ENCODE measurements at regions not wholly inside any gene's neighbourhood (a gene's known extent, or its start where the extent isn't known, plus 50 kb on each side); places are given as distances from the start of the nearest gene placed in this dataset.

DNA sequence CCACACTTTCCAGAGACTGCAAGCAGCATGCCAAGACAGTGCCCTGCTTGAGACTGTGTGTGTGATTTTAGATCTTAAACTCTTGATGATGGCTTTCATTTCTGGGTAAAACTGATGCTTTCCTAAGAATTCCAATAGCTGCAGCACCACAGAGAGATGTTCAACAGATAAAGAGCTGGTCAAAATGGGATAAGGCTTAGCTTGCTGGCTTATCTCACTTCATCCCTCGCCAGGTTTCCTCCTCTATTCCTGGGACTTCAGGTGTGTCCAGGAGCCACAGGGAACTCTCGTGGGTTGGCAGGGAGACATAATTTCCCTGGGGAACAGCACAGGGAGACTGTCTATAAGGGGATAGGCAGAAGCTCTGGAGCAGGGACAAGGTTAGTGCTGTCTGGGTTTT lies 137.3 kb downstream of the KCTD15 start:
- intact Hi-C loops (cut with DNase I) = loop anchor here (5.0 kb wide), 1 partner anchor 322 kb away; no protein-coding TSS in a partner anchor
- DNase-seq (ENCODE audit: low spot score) (no peak), ATAC-seq (no peak)

DNA sequence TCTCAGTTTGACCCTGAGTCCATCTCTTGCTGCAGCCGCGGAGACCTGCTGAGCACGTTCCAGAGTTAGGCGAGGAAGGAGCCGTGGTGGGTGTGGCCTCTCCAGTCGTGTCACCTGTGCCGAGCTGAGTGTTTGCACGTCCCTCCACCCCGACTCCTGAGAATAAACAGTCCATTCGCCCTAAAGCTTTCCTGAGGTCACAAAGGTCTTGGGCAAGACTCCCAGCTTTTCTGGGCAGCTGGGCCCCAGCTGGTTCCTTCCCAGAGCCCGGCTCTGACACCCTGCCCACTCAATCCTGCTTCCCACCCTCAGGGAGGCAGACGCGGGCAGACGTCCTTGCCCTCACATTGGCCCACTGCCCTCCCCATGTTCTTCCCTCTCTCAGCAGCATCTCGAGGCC lies 142.2 kb downstream of the KCTD15 start:
- DNase-seq (ENCODE audit: low spot score) (no peak), ATAC-seq (no peak)
- intact Hi-C loops (cut with DNase I) = no loop called here

DNA sequence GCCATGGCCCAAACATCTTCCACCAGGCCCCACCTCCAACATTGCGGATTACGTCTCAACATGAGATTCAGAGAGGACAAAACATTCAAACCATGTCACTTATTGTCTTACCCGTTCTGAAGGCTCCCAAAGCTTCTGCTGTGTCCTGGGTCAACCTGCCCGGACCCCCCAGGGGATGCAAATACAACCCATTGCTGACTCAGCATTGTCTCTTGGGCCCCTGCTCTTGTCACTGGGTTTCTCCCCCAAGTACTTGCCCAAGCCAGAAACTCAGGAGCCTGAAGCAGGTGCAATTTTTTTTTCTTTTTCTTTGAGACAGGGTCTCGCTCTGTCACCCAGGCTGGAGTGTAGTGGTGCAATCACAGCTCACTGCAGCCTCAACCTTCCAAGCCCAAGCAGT lies 144.5 kb downstream of the KCTD15 start:
- intact Hi-C loops (cut with DNase I) = no loop called here
- no peak for DNase-seq (ENCODE audit: low spot score)
- ATAC-seq = no peak

DNA sequence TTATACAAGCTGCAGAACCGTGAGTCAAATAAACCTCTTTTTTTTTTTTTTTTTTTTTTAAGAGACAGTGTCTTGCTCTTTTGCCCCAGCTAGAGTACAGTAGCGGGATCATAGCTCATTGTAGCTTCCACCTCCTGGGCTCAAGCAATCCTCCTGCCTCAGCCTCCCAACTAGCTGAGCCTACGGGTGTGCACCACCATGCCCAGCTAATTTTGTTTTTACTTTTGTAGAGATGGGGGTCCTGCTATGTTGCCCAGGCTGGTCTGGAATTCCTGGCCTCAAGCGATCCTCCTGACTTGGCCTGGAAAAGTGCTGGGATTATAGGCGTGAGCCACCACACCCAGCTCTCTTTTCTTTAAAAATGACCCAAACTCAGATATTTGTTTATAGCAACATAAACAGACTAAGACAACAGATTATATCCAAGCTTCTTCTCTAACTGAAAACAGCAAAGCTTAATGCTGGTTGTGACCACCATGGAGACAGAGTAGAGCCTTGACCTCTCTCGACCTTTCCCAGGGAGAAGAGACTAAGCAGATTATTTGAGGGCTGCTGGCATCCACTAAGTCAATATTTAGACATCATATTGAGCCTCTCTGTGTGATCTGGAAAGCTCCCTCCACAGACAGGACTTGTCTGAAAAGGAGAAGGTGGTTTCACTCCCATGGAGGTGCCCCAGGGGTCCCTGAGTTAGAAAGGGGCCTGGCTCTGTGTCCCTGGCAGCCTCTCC lies 150.0 kb downstream of the KCTD15 start:
- no peak for ATAC-seq
- no peak for DNase-seq (ENCODE audit: low spot score)
- intact Hi-C loops (cut with DNase I) = no loop called here

DNA sequence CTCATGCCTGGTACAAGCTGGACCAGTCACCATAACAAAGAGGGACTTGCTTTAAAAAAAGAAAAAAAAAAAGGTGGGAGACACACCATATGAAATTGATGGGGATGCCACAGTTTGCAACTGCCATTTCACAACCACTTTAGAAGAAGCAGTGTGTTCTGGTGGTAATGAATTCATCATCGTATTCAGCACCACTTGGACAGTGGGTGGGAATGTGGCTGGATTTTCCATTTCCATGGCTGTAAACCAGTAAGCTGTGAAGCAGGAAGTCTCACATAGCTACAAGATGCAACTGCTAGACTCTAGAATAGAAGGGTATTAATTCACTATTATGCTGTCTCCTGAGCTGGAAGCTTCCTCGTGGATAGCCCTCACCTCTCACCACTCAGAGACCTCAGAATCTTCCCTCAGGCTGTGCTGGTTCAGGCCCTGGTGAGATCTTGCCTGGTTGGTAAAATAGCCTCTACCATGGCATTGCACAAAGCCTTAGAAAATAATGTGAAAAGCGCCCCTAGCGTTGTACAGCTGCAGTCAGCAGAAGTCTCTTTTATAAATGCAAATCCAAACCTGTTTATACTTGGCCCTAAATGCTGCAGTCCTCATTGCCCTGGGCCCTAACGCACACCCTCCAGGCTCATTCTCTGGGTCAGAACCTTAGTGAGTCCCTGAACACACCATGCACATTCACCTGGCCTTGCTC lies 150.7 kb downstream of the KCTD15 start:
- DNase-seq (ENCODE audit: low spot score) (no peak), ATAC-seq (no peak)
- intact Hi-C loops (cut with DNase I) = no loop called here

DNA sequence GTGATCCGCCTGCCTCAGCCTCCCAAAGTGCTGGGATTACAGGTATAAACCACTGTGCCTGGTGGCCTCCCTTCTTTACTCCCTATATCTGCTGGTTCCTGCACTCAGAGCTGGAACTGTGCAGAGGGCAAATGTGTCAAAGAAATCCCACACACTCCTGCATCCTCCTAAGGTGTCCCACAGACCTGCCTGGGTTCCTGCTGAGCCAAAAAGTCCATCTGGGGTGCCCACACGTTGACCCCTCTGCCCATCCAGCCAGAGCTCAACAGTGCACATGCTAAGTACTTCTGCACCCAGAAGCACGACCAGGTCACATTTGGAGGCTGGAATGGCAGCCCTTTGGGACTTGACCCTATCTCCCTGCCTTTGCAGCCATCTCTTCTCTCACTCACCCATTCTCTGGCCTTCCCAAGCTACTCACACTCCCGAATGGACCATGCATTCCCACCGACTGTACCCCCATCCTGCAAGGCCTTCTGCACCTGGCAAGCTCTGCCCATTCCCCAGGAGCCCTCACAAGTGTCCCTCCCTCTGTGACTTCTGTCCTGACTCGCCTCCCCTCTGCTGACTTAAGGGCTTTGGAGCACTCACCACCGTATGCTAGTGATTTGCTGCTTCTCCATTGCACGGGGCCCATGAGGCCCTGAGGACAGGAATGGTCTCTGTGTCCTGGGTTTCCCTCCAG lies 152.1 kb downstream of the KCTD15 start:
- ATAC-seq = no peak
- no peak for DNase-seq (ENCODE audit: low spot score)
- intact Hi-C loops (cut with DNase I) = no loop called here

DNA sequence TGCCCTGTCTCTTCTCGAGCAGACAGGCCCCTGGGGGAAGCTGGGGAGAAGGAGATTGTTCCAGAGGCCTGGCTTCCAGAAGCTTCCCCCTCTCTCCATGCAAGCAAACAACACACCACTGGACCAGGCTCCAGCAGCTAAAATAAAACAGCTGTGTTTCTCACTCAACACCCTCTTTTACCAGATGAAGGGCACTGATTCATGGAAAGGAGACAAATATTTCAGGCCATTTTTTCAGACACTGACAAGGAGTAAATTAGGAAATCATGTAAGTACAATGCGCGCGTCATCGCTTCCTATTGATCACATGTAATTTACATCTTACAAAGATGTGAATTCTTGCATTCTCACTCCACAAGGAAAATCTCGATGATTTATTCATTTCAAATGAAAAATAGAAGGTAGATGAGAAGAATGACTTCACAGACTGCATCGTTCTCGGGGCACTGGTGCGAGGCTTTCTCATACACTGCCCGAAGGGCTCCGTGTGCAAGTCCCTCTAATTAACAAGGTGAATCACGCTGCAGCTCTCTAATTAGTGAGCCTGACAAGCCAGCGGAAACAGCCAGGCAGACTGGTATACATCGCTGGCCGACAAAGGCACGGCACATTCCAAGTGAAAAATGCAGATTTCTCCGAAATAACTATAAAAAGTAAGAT lies 153.6 kb downstream of the KCTD15 start:
- intact Hi-C loops (cut with DNase I) = no loop called here
- DNase-seq (ENCODE audit: low spot score) (no peak), ATAC-seq (no peak)

DNA sequence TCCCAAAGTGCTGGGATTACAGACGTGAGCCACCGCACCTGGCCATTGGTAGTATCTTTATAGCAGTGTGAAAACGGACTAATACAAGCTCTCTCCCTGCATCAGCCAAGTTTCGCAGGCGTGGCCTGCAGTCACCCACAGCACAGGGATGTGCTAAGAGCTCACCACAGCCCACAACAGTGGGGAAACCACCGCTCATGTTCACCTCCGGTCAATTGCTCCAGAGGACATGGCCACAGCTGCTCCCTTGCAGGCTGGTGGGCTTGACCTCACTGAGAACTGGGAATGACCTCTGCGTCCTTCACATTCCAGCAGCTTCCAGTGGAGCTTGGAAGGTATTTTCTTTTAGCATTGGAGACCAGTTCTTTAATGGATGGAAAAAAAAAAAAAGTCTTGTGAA lies 156.4 kb downstream of the KCTD15 start:
- ATAC-seq (no peak), DNase-seq (ENCODE audit: low spot score) (no peak)
- intact Hi-C loops (cut with DNase I) = no loop called here

DNA sequence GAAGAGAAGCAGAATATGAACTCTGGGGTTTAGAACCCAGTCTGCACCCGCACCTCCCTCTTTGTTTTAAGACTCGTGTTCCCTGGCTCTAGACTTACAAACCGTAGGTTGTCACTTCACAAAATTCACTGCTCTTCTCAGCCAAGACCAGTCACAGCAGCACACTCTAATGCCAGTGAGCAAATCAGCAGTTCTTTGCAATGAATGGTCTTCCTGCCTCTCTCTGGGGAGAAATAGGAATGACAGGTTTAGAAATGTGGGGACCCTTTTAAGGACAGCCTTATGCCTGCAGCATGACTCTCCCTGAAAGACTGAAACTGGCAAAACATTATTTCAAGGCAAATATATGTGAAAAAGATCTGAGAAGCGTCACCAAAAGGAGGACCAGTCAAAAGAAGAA lies 156.9 kb downstream of the KCTD15 start:
- ATAC-seq = no peak
- intact Hi-C loops (cut with DNase I) = no loop called here
- DNase-seq (ENCODE audit: low spot score) = no peak

DNA sequence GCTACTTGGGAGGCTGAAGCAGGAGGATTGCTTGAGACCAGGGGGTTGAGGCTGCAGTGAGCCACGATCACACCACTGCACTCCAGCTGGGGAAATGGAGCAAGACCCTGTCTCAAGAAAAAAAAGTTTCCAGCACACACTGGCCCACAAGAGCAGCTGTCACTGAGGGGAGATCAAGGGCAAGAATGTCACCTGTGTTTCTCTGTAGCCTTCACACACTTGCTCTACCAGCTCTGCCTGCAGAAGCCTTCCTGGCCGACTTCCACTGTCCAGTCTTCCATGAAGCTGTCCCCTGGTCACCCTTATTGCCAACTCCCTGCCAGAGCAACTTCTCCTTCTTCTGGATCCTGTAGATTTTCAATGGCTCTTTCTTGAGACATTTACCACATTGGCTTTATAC lies 158.0 kb downstream of the KCTD15 start:
- no peak for ATAC-seq
- intact Hi-C loops (cut with DNase I) = no loop called here
- no peak for DNase-seq (ENCODE audit: low spot score)

DNA sequence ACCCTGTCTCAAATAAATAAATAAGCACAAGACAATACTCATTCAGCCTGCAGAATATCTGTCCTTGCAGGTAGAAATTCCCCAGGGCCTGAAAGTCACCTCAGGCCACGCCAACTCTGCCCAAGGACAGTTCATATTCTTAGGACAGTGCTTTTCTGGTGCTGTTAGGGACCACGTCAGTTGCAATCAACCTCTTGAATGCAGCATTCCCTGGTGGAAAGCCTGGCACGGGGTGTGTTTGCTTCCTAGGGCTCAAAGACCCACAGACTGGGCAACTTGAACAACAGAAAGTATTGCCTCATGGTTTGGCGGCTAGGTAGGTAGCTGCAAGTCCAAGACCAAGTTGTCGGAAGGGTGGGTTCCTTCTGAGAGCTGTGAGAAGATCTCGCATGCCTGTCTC lies 160.3 kb downstream of the KCTD15 start:
- intact Hi-C loops (cut with DNase I) = no loop called here

DNA sequence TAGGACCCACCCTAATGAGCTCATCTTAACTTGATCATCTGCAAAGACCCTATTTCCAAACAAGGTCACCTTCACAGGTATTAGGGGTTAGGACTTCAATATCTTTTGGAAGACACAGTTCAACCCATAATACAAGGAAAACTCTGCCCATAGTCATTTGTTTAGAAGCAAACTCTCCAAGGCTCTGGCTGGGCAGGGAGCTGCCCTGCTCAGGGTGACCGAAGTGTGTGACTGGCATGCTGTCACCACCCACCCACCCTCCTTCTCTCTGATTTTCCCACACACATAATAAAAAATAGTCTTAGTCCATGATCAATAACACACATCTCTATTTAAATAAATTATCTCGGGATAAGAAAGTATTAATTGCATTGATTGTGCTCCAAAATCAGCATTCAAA lies 161.1 kb downstream of the KCTD15 start:
- no peak for ATAC-seq
- no peak for DNase-seq (ENCODE audit: low spot score)
- intact Hi-C loops (cut with DNase I) = no loop called here

More for the DNA sequence above, 160.3 kb downstream of the KCTD15 start:
- no peak for ATAC-seq
- DNase-seq (ENCODE audit: low spot score) = no peak

DNA sequence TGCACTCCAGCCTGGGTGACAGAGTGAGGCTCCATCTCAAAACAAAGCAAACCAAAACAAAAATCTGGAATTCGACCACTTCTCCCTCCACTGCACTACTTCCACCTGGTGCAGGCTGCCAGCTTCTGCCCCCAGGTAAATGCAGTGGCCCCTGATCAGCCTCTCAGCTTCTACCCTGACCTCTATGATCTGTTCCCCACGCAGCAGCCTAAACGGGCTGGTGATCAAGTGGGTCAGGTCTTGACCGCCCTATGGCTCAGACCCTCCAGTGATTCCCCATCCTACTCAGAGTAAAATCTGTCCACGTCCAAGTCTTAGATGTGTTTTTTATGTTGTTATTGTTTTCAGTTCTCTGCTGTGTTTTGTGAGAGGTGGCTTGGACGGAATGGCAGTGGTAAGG lies 163.9 kb downstream of the KCTD15 start:
- intact Hi-C loops (cut with DNase I) = no loop called here
- DNase-seq (ENCODE audit: low spot score) = no peak

DNA sequence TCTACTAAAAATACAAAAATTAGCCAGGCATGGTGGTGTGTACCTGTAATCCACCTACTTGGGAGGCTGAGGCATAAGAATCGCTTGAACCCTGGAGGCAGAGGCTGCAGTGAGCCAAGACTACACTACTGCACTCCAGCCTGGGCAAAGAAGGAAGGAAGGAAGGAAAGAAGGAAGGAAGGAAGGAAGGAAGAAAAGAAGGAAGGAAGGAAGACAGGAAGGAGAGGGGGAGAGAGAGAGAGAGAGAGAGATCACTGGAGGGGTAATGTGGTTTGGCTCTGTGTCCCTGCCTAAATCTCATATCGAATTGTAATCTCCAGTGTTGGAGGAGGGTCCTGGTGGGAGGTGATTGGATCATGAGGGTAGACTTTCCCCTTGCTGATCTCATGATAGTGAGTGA lies 165.5 kb downstream of the KCTD15 start:
- no peak for ATAC-seq
- intact Hi-C loops (cut with DNase I) = no loop called here

More for the DNA sequence above, 163.9 kb downstream of the KCTD15 start:
- ATAC-seq = no peak

DNA sequence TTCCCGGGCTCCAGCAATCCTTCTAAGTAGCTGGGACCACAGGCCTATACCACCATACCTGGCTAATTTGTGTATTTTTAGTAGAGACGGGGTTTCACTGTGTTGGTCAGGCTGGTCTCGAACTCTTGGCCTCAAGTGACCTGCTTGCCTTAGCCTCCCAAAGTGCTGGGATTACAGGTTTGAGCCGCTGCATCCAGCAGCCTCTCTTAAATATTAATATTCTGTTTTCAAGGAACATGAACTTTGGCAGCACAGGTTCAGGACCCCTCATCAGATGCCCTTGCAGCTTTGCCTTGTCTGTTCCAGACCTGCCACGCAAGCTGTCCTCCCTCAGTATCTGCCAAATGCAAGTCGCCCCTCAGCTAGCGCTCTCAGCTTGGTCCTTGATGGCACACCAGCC lies 166.8 kb downstream of the KCTD15 start:
- ATAC-seq (no peak), DNase-seq (ENCODE audit: low spot score) (no peak)
- intact Hi-C loops (cut with DNase I) = no loop called here

More for the DNA sequence above, 165.5 kb downstream of the KCTD15 start:
- DNase-seq (ENCODE audit: low spot score) = no peak

DNA sequence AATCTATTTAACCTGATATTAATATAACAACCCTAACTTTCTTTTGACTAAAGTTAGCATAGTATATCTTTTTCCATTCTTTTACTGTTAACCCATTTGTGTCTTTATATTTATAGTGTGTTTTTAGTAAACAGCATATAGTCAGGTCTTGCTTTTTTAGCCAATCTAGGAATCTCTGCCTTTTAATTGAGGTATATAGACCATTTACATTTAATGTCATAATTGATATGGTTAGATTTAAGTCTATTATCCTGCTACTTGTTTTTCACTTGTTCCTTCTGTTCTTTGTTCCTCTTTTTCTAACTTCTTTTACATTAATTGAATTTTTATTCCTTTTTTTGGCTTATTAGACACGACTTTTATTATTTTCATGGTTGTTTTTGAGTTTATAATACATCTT lies 174.4 kb downstream of the KCTD15 start:
- ATAC-seq (no peak), DNase-seq (ENCODE audit: low spot score) (no peak)
- intact Hi-C loops (cut with DNase I) = no loop called here

DNA sequence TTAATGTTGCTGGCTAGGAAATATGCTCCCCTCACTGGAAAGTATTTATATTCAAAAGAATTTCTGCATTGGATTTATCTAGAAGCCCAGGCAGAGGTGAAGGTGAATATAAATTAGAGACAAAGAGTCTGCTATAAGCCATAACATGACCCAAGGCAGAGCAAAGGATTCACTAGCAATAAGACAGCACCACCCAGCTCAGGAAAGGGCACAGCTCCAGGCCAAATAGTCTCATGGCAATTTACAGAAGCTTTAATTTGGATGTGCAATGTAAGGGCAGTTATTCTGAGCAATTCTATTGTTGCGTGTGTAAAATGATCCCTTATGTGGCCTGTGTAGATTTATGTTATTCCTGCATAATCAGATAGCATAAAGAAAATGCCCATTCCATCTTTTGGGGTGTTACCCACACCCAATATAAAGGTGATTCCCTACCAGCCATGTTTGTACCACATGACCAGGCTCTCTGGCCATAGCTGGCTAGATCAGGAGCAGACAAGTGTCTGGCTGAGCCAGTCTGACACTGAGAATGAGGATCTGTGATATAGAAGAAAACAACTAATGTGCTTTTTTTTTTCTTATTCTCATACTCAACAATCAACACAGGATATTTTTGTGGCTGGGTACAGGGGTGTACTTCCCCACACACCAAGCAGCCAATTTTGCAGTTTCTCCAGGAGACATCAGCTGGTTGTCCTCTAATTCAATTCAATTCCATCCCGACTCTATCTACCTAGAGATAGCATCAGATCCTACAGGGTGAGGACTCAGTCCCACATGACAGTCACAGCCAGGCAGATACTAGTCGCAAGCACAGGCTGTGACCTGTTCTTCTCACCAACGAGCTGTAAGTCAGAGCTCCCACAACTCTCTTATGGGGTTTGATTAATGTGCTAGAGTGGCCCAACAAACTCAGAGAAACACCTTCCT lies 181.4 kb downstream of the KCTD15 start:
- intact Hi-C loops (cut with DNase I) = no loop called here
- DNase-seq (ENCODE audit: low spot score) = no peak
- no peak for ATAC-seq

DNA sequence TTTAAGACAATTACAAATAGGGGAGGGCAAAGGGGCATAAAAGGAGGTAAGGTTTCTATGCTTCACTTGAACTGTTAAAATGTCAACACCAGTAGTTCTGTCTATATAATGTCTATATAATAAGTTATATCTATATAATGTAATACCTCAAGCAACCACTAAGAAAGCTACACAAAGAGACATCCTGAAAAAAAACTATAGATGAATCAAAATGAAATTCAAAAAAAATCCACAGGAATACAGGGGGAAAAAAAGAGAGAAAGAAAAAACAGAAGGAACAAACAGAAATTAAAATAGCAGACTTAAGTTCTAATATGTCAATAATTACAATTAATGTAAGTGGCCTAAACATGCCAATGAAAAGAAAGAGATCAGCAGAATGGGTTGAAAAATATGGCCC lies 186.0 kb downstream of the KCTD15 start:
- no peak for DNase-seq (ENCODE audit: low spot score)
- intact Hi-C loops (cut with DNase I) = no loop called here
- no peak for ATAC-seq

DNA sequence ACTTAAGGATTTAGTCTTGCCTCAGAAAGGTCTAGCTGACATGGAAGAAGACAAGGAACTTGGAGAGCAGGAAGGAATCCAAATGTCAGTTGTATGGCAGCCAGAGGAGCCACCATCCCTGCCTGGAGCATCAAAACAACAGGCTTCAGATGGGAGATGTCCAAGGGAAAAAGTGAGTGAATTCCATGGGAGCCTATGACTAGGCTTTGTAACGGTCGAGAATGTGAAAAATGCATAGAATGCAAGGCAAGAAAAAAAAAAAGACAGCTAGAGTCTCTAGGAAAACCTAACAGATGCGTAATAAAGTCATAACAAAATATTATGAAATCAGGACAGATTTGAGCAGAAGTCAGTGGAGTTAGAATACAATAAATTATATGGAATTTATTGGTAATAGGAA lies 183.7 kb upstream of the LSM14A start:
- DNase-seq (ENCODE audit: low spot score) (no peak), ATAC-seq (no peak)
- intact Hi-C loops (cut with DNase I) = no loop called here

Data from sciatic nerve (tissue), 2 donors.